NCI-H187 treated with DMSO at 0.1 percent for 48 hours (cell line): ENCODE measurements at regions not wholly inside any gene's neighbourhood (a gene's known extent, or its start where the extent isn't known, plus 50 kb on each side); places are given as distances from the start of the nearest gene placed in this dataset.

Experiments
- DNase-seq: peaks from one replicate; lab custom pipeline; 2025; lab: John Stamatoyannopoulos, UW

GRCh38 chr4:182091128-182091527 is 152.1 kb upstream of the TENM3 start:
- DNase-seq: no peak

- DNase-seq: no peak
Measured at GRCh38 chr4:182093431-182093831, 149.8 kb upstream of the TENM3 start.

GRCh38 chr4:182093935-182094334 is 149.3 kb upstream of the TENM3 start:
- DNase-seq: no peak

DNA sequence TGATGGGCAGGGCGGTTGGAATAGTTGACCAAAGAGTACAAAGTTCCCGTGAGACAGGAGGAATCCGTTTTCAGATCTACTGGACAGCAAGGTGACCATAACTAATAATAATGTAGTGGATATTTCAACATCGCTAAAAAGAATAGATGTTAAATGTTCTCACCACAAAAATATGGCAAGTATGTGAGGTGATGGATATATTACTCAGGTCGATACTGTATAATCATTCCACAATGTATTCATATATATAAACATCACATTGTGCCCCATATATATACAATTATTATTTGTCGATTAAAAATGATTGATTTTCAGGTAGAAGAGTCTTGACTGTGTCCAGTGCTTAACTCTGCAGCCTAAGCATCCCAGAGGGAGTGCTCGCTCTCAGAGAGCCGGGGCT is 141.6 kb upstream of the TENM3 start:
- no peak for DNase-seq

DNA sequence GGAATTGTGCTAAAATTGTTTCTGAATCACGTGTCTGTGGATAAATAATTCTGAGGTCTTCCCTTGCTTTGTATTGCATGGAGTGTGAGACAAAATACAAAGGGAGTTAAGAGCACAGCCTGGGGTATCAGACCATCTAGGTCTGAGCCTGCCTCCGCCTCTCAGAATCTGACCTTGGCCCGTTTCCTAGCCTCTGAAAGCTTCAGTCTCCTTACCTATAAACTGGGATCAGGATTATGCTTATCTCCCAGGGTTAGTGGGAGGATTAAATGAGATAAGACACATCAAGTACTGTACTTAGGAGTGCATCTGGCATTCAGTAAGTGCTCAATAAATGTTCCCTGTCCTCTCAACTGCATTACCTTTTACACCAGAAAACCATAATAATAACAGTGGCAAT is 140.6 kb upstream of the TENM3 start:
- no peak for DNase-seq

DNA sequence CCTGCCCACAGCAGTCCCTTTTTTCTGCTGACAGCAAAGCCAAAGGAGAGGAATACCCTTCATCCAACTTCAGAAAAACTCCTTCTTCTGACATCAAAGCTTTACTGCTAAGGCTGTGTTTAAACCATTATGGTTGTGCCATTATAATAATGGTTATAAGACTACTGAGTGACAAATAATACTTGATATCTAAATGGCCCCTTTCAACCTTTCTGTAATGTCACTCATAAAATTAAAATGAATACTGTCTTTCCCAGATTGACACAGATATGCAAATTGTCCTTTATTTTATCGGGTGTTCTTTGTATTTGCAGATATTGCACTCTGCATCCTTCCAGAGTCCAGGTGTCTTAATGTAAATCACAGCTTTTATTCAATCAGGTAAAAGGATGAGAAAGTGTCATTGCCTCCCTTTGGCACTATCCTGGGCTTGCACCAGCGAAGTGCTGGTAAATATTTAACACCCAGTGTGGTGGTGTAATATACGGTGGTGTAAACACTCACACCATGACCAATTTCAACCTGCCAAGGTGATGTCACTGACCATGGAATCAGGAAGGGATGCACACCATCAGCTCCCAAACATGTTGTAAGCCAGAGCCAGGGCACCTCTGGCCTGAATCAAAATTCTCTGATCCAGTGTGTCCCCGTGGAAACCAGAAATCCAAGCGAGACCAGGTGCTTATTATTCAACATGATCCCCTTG is 139.4 kb upstream of the TENM3 start:
- no peak for DNase-seq

GRCh38 chr4:182105416-182105815 is 137.8 kb upstream of the TENM3 start:
- no peak for DNase-seq

DNA sequence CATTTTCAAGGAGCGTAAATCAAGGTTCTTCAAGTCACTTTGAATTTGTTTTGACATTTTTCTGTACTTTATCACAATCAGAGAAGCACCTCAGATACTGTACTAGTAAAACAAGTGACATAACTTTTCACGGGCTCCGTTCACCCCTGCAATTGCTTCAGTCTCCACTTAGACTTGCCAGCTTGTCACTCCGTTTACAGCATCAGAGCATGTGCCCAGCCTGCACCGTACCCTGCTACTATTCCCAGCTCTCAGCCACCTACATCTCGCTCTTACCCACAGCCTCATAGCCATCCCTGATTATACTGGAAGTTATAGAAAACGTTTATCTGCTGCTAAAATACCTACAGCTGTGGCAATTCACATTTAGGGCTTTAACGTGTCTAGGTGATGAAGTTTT is 135.3 kb upstream of the TENM3 start:
- DNase-seq: no peak

DNA sequence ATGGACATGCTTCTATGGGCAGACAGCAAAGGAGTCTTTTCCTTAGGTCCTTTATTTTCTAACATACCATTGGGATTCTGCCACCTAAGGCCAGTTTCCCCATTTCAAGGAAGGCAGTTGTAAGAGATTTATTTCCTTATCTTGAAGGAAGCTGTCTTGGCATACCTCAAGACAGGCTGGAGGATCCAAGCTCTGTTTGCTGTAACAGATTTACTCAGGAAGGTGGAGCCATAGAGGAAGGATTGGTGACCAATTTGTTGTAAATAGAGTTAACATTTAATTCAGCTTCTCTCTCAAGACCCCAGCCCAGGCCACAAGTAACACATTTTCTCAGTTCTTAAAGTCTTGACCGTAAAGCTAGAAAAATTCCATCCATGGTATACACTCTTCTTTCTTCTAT is 131.6 kb upstream of the TENM3 start:
- DNase-seq: no peak

DNA sequence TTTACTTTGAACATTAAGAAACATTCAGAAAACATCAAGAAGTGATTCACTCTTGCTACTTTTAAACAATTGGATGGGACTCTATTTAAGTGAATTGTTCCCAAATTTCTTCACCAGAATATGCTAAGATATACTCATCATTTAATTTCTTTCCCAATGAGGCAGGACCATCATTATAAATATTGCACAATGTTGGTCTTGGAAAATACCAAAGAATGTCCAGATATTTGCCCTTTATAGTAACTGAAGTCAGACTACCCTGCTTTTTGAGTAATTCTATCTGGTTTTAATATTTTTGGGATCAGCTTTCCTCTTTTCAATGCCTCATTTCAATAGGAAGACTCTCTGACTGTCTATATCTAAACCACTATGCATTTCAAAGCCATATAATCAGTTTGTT is 129.4 kb upstream of the TENM3 start:
- no peak for DNase-seq

- no peak for DNase-seq
Measured at GRCh38 chr4:182124359-182124758, 118.8 kb upstream of the TENM3 start.

DNA sequence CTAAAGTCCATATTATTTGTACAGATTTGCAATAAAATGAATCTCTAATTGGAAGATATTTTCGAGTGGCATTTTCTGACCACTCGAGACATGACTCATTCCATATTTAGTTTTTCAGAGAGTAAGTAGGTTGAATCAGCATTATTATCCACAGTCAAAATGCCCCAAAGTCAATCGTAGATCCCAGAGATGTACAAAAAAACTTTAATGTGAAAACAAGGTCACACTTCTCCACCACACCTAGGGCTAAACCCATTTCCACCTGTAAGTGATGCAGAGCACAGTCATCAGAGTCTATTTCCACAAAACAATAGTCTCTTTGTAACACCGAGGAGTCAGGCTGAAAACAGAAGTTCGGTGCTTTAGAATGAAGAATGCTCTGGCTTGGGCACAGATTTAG is 117.1 kb upstream of the TENM3 start:
- no peak for DNase-seq

GRCh38 chr4:182126603-182127002 is 116.6 kb upstream of the TENM3 start:
- DNase-seq: no peak

GRCh38 chr4:182133033-182133432 is 110.2 kb upstream of the TENM3 start:
- DNase-seq: no peak

DNA sequence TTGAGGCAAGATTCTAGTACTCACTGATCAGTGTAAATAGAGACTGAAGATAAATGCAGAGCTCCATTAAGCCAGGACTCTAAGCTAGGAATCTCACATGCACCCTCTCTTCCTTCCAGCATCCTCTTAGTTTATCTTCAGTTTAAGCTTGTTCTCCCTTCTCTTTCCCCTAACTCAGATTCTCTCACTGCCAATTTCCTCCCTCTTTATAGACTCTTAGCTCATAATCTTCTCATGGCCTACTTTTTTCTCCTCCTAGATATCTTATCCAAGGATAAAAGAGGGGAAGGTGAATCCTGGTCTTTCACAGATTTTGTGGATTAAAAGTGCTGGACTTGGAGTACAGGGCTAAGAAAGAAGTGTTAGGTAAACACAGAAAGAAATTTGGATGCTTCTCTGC is 108.9 kb upstream of the TENM3 start:
- DNase-seq: no peak

DNA sequence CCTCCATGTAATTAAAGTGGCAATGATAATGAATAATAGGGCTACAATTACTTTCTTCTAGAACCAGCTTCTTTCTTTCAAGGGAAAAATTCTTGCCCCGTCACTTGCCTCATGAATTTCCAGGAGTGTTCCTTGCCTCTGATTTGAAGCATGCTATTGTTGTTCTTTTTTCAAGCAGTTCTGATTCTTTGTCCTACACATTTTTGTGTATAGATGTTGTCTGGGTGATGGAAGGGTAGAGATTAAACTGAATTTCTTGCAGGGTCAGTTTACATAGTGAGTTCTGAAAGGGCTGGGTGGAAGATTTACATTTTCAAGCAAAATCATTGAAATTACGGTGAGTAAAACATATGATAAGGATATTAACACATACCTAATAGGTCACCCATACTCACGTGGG is 107.0 kb upstream of the TENM3 start:
- no peak for DNase-seq

GRCh38 chr4:182137343-182137742 is 105.9 kb upstream of the TENM3 start:
- DNase-seq: no peak

DNA sequence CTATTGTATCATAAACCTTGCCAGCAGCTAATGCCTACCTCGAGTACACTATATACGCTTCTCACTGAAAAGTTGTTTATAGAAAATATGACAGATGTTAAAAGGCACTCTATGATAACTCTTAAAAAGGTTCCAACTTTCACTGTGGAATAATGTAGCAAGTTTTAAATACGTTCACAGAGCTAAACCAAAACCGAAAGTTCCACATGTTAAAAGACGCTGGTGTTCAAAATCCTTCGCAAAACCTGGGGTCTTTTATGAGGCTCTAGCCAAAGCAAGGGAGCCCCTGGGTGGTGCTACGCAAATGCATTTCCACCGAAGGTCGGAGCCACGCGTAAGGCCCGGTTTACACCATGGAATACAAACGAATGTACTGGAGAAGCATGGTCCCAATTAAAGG is 103.7 kb upstream of the TENM3 start:
- DNase-seq: no peak

DNA sequence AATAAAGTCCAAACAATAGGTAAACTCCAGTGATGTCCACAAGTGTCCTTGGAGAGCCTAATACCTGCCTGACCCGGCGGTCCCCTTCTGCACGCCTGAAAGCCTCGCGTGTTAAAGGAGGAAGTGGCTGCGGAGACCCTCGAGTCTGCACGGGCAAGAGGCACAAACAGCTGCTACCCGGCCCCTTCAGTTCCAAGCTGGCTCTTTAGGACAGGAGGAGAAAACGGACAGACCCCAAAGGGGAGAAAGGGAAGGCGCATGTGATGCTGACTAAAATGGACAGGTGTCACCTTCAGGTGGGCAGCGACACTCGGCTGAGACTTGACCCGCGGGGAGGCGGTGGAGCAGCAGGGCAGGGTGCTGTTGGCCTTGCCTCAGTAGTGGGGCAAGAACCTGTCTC is 102.7 kb upstream of the TENM3 start:
- no peak for DNase-seq

GRCh38 chr4:182141061-182141460 is 102.1 kb upstream of the TENM3 start:
- DNase-seq: no peak

- no peak for DNase-seq
Measured at GRCh38 chr4:182142176-182143085, 100.8 kb upstream of the TENM3 start.

DNA sequence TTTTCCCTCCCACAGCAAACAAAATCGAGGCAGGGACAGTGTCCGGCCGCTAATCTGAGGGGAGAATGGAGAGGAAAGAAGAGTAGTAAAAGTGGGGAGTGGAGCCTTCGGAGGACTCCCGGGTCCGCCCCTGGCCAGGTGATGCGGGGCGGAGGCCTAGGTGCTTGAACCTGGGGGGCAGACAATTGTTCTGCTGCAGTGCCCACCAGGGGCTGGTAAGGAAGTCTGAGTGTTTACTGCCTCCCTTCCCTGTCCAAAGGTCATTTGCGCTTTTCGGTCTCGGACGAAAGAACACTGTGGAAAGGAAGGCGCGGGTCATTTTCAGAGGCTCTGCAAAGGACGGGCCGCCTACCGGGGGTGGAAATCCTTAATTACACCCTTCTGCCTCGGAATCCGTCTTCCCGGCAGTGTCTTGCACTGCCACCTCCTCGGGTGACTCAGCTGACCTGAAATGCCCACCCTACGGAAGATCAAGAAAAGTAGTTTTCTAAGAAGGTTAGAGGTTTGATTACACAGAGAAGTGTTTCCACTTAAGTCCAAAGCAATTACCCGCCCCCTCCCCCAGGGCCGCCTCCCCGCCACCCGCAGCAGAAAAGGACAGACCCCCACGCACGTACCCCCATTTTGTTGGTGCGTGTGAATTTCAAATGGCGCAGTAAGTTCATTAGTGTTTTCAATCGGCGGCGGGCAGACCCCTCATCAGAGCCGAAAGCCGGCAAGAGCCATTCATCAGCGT is 99.9 kb upstream of the TENM3 start:
- no peak for DNase-seq
